Amniotic stem cell (primary cell): ENCODE measurements at regions not wholly inside any gene's neighbourhood (a gene's known extent, or its start where the extent isn't known, plus 50 kb on each side); places are given as distances from the start of the nearest gene placed in this dataset.
A peak's percentile ranks its signal among the peaks of the same experiment; 100 is the strongest.

Source experiments
- DNase-seq: peaks from one replicate; lab custom pipeline; 2025; lab: John Stamatoyannopoulos, UW

- DNase-seq, result no peak
Measured at GRCh38 chr5:61653807-61654580, 321.9 kb downstream of the ZSWIM6 start.

- DNase-seq, result no peak
Measured at GRCh38 chr5:61654876-61655275, 322.8 kb downstream of the ZSWIM6 start.

- no peak for DNase-seq
Measured at GRCh38 chr5:61657010-61657409, 325.0 kb downstream of the ZSWIM6 start.

- no peak for DNase-seq
Measured at GRCh38 chr5:61657686-61658085, 325.6 kb downstream of the ZSWIM6 start.

- DNase-seq, result peak; percentile 62
Measured at GRCh38 chr5:61658592-61659008, 326.5 kb downstream of the ZSWIM6 start.

- no peak for DNase-seq
Measured at GRCh38 chr5:61659221-61659696, 327.2 kb downstream of the ZSWIM6 start.

GRCh38 chr5:61662670-61663069 is 330.6 kb downstream of the ZSWIM6 start:
- no peak for DNase-seq

GRCh38 chr5:61666064-61666621 is 334.1 kb downstream of the ZSWIM6 start:
- no peak for DNase-seq

GRCh38 chr5:61667525-61668218 is 335.6 kb downstream of the ZSWIM6 start:
- no peak for DNase-seq

GRCh38 chr5:61669531-61669930 is 337.5 kb downstream of the ZSWIM6 start:
- DNase-seq, result no peak

- no peak for DNase-seq
Measured at GRCh38 chr5:61670941-61671340, 338.9 kb downstream of the ZSWIM6 start.

GRCh38 chr5:61673007-61673735 is 341.1 kb downstream of the ZSWIM6 start:
- no peak for DNase-seq

GRCh38 chr5:61674378-61674777 is 342.3 kb downstream of the ZSWIM6 start:
- DNase-seq, result no peak

- no peak for DNase-seq
Measured at GRCh38 chr5:61675015-61675692, 343.1 kb downstream of the ZSWIM6 start.

GRCh38 chr5:61677220-61677619 is 345.2 kb downstream of the ZSWIM6 start:
- no peak for DNase-seq

GRCh38 chr5:61678966-61679365 is 346.9 kb downstream of the ZSWIM6 start:
- DNase-seq, result no peak

- DNase-seq, result no peak
Measured at GRCh38 chr5:61679562-61679961, 347.5 kb downstream of the ZSWIM6 start.

- no peak for DNase-seq
Measured at GRCh38 chr5:61680247-61680646, 348.2 kb downstream of the ZSWIM6 start.

- DNase-seq, result no peak
Measured at GRCh38 chr5:61683148-61683547, 351.1 kb downstream of the ZSWIM6 start.

- DNase-seq, result no peak
Measured at GRCh38 chr5:61683926-61684325, 351.9 kb downstream of the ZSWIM6 start.

- no peak for DNase-seq
Measured at GRCh38 chr5:61686491-61687257, 354.6 kb downstream of the ZSWIM6 start.
